Testis (tissue), 2 donors: ENCODE measurements at regions not wholly inside any gene's neighbourhood (a gene's known extent, or its start where the extent isn't known, plus 50 kb on each side); places are given as distances from the start of the nearest gene placed in this dataset.
"Not testable (repeated sequence)": the region's sequence is repeated elsewhere in the genome, so short reads cannot be mapped to it uniquely, and the experiment has no call there.

Experiments used
- DNase-seq: peaks from one replicate; pipeline ENCODE4 v3.0.0-alpha.2; 2019
- H3K27ac ChIP-seq, 2 donors: fragments of 200-600 bp; sonication (generic); one replicate each; pipeline ENCODE4 v1.5.1; 2019
- H3K27me3 ChIP-seq: fragments of 200-600 bp; sonication (generic); one replicate; pipeline ENCODE4 v1.5.1; 2019
- H3K36me3 ChIP-seq: fragments of 200-600 bp; sonication (generic); one replicate; pipeline ENCODE4 v1.5.1; 2017; ENCODE audit warnings: low read depth; ENCODE audit errors: missing control alignments
- H3K4me1 ChIP-seq: fragments of 200-600 bp; sonication (generic); one replicate; pipeline ENCODE4 v1.5.1; 2019
- H3K4me3 ChIP-seq, 2 donors: fragments of 200-600 bp; sonication (generic); one replicate each; pipeline ENCODE4 v1.5.1; 2017 to 2019
- H3K9me3 ChIP-seq: fragments of 200-600 bp; sonication (generic); one replicate; pipeline ENCODE4 v1.5.1; 2017
- POLR2A ChIP-seq: fragments of 450-650 bp; IDR thresholded peaks from one replicate; pipeline ENCODE4 v1.6.1; 2017; ENCODE audit warnings: antibody characterized with exemption, mild to moderate bottlenecking, moderate library complexity
- WGBS, 2 donors: methylation state at CpG; one replicate each; pipeline ENCODE4 v1.1.5; 2018; 5-methylcytosine and 5-hydroxymethylcytosine counted together
- intact Hi-C: fragments of 100-400 bp; cut with DNase I; formaldehyde crosslinking; loops from one replicate; pipeline ENCODE4 v1.15.1; 2023; ENCODE audit warnings: low total_unique reads
- TF ChIP-seq, protein P1 (sequence below), 3 experiments: fragments of 450-650 bp in 2 of 3; fragments of 200-600 bp in 1 of 3; sonication (generic) in 1 of 3; IDR thresholded peaks; one replicate each; pipeline ENCODE4 v1.5.1; 2016 to 2019; ENCODE audit warnings: antibody characterized with exemption in 3 of 3, mild to moderate bottlenecking in 2 of 3, moderate library complexity in 1 of 3

DNA sequence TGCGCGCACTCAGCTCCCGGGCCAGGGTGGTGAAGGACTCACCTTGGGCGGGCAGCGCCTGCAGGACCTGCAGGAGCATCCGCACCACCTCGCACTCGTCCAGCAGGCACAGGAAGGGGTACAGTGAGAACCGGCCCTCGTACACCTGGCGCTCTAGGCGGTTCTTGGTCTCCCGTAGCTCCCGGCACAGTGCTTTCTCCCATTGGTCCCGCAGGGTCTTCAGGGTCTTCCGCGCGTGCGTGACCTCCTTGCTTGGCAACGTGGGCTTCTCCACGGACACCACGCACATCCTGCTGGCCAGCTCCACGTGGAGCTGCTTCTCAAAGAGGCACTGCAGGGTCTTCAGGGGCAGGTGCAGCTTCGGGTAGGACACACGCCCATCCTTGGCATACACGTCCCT lies 74.1 kb upstream of the MED13 start:
- no peak overlapping the region for H3K27ac ChIP-seq
- H3K36me3 ChIP-seq: no peaks in the 10 kb centered on the region
- no peak for TF ChIP-seq POLR2A
- TF ChIP-seq, protein P1, sequence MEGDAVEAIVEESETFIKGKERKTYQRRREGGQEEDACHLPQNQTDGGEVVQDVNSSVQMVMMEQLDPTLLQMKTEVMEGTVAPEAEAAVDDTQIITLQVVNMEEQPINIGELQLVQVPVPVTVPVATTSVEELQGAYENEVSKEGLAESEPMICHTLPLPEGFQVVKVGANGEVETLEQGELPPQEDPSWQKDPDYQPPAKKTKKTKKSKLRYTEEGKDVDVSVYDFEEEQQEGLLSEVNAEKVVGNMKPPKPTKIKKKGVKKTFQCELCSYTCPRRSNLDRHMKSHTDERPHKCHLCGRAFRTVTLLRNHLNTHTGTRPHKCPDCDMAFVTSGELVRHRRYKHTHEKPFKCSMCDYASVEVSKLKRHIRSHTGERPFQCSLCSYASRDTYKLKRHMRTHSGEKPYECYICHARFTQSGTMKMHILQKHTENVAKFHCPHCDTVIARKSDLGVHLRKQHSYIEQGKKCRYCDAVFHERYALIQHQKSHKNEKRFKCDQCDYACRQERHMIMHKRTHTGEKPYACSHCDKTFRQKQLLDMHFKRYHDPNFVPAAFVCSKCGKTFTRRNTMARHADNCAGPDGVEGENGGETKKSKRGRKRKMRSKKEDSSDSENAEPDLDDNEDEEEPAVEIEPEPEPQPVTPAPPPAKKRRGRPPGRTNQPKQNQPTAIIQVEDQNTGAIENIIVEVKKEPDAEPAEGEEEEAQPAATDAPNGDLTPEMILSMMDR (IDR thresholded peaks at IDR 0.05): no peak
- H3K27me3 ChIP-seq: no peaks in the 10 kb centered on the region
- intact Hi-C loops: no loop called here
- no peaks in the 10 kb centered on the region for H3K9me3 ChIP-seq
- no peaks in the 10 kb centered on the region for H3K4me1 ChIP-seq
- no peak for DNase-seq
- peak overlapping the region in 1 of 2 donors; percentile 23 for H3K4me3 ChIP-seq
- 60 to 66% methylated on average over 2 to 24 of the region's 26 CpGs for WGBS, 2 donors

DNA sequence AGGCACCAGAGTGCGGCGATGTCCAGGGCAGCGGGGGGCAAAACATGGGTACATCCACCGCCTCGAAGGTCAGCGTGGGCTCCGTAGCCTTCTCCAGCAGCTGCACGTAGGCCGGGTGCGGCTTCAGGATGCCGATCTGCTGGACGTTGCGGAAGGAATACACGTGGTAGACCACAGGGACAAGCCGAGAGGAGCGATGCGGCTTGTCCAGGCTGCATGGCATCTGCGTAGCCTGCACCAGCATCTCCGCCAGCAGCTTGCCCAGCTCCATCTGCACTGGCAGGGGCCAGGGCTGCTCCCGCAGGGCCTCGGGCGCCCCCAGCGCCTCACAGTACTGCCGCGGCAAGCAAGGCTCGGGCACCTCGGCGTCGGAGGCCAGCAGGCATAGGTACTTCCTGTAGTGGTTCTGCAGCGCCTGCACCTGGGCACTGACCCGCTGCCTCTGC lies 73.6 kb upstream of the MED13 start:
- intact Hi-C loops, H3K27me3 ChIP-seq, H3K36me3 ChIP-seq, H3K4me1 ChIP-seq, H3K9me3 ChIP-seq, H3K27ac ChIP-seq, DNase-seq: not testable (repeated sequence)
- H3K4me3 ChIP-seq: peak overlapping the region in 1 of 2 donors; percentile 23
- WGBS, 2 donors: 10 to 60% methylated on average over 2 to 25 of the region's 31 CpGs

DNA sequence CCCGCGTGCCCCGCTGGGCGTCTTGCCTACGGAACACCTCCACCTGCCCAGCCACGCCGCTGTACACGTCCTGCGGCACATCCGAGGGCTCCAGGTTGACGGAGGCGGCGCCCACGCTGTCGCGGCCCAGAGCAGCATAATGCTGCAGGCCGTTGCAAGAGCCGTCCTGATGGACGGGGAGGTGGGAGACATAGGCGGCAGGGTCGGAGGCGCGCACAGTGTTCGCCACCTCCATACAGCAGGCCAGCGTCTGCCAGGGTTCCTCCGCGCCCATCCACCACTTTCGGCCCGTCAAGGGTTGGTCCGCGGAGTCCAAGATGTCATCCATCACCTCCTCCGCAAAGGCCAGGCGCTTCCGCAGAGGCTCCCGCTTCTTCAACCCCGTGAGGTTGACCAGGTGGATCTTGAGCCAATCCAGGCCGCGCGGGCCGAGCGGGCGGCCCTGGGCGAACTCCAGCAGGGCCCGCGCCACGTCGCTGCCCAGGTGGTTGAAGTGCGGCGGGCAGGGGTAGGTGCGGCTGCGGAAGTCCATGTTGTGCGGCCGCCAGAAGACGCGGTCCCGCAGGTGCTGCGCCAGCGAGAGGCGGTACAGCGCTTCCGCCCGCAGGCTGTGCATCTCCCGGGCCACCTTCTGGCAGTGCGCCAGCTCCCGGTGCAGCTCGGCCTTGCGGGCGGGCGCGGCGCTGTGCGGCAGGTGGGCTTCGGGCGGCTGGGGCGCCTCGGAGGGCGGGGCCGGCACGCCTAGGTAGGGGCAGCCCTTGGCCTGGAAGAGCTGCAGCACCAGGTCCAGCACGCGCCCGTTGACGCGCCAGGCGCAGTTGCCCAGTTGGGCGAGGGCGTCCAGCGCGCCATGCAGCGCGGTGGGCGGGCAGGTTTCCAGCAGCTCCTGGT lies 72.9 kb upstream of the MED13 start:
- H3K36me3 ChIP-seq, DNase-seq, H3K27me3 ChIP-seq, intact Hi-C loops, H3K4me1 ChIP-seq, H3K9me3 ChIP-seq, H3K27ac ChIP-seq: not testable (repeated sequence)
- peak overlapping the region in 1 of 2 donors; percentile 23 for H3K4me3 ChIP-seq
- 27 to 60% methylated on average over 3 to 43 of the region's 92 CpGs for WGBS, 2 donors

DNA sequence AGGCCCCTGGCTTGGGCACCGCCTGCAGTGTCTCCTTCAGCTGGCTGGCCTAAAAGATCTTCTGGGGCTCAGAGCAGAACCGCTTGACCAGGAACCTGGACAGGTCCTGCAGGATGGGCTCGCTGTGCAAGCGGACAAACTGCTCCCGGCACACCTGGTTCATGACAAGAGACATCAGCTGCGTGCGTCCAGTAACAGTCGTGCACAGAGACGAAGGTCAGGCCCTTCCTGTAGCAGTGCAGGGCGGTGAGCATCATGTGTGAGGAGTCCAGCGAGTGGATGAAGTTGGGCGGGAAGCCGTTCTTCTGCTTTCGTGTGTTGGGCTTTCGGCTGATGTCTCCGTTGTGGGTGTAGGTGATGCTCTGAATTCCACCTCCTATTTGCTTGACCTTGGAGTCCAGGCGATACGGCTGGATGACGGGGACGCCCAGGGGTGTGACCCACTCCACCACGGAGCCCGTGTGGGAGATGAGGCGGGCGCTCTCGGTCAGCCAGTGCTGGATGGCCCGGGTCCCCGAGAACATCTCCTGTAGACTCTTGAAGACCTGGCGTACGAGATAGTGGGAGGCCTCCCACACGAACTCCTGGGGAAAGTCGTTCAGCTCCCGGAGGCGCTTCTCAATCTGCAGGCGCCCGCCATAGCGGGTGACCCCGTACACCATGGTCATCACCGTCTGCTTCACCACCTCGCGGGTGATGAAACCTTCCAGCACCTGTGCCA lies 72.1 kb upstream of the MED13 start:
- H3K27me3 ChIP-seq, DNase-seq, intact Hi-C loops, H3K36me3 ChIP-seq, H3K27ac ChIP-seq, H3K4me1 ChIP-seq, H3K9me3 ChIP-seq: not testable (repeated sequence)
- 60 to 65% methylated on average over 21 to 34 of the region's 40 CpGs for WGBS, 2 donors
- H3K4me3 ChIP-seq: peak overlapping the region in 1 of 2 donors; percentile 23

DNA sequence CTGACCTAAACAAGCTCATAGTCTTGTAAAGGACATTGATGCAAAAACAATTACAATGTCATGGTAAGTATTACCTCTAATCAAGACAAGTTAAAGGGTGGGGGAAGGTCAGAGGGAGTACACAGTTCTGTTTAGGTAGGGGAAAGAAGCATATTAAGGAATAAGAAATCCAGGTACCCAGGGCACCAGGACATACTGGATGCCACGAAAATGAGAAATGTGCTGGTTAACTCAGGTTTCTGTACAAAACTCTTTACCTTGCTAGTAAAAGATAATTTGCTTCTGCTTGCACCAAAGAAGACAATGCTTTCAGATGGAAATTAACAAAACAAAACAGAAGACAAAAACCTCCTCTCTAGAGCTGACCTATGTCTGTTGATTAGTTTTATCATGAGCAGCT lies 70.7 kb upstream of the MED13 start:
- TF ChIP-seq POLR2A: no peak
- TF ChIP-seq, protein P1 (IDR thresholded peaks at IDR 0.05): no peak
- DNase-seq: no peak
- Histone ChIP-seq H3K4me3 (no peak overlapping the region), H3K4me1 (no peaks in the 10 kb centered on the region), H3K36me3 (no peaks in the 10 kb centered on the region), H3K27ac (no peak overlapping the region), H3K9me3 (no peaks in the 10 kb centered on the region), H3K27me3 (no peaks in the 10 kb centered on the region)
- WGBS, 2 donors: 82 to 88% methylated on average over 1 of the region's 1 CpG
- intact Hi-C loops: no loop called here

DNA sequence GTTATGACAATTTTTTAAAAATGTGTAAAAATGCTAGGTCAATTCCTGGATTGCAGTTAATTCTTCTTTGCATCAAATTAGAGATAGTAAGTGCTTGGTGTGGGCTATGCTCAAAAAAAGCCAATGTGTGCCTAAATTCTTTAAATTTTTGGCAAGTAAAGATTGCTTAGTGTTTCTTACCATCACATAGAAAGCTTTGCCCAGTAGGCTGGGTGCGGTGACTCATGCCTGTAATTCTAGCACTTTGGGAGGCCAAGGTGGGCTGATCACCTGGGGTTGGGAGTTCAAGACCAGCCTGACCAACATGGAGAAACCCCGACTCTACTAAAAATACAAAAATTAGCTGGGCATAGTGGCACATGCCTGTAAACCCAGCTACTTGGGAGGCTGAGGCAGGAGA lies 70.0 kb upstream of the MED13 start:
- H3K9me3 ChIP-seq, H3K27ac ChIP-seq, intact Hi-C loops, H3K36me3 ChIP-seq, H3K4me3 ChIP-seq, H3K27me3 ChIP-seq, DNase-seq, H3K4me1 ChIP-seq: not testable (repeated sequence)
- 84% methylated on average over 2 of the region's 2 CpGs for WGBS, 2 donors
